Adipocyte (in vitro differentiated cells): ENCODE measurements at regions not wholly inside any gene's neighbourhood (a gene's known extent, or its start where the extent isn't known, plus 50 kb on each side); places are given as distances from the start of the nearest gene placed in this dataset.
A peak's percentile ranks its signal among the peaks of the same experiment; 100 is the strongest.

Source experiments
- DNase-seq: peaks from one replicate; pipeline ENCODE4 v3.0.0-alpha.2; 2015; ENCODE audit warnings: low read depth
- H3K27me3 ChIP-seq: replicated peaks from 2 replicates; pipeline ENCODE4 v1.7.0; 2013; ENCODE audit warnings: mild to moderate bottlenecking, low read length, moderate library complexity; ENCODE audit not compliant: control insufficient read depth, insufficient read depth
- H3K36me3 ChIP-seq: 2 replicates; pipeline ENCODE4 v1.7.0; 2013; ENCODE audit warnings: low read length, mild to moderate bottlenecking, moderate library complexity; ENCODE audit not compliant: control insufficient read depth, insufficient read depth, severe bottlenecking
- H3K4me1 ChIP-seq: 2 replicates; pipeline ENCODE4 v1.7.0; 2013; ENCODE audit warnings: mild to moderate bottlenecking, low read length, moderate library complexity; ENCODE audit not compliant: control insufficient read depth, insufficient read depth
- H3K4me3 ChIP-seq: 2 replicates; pipeline ENCODE4 v1.7.0; 2013; ENCODE audit warnings: mild to moderate bottlenecking, low read length, moderate library complexity
- H3K9ac ChIP-seq: 2 replicates; pipeline ENCODE4 v1.7.0; 2013; ENCODE audit warnings: mild to moderate bottlenecking, low read length, moderate library complexity
- H3K9me3 ChIP-seq: 2 replicates; pipeline ENCODE4 v1.7.0; 2013; ENCODE audit warnings: mild to moderate bottlenecking, low read length, moderate library complexity; ENCODE audit not compliant: control insufficient read depth

- H3K27me3 ChIP-seq: no peaks in the 10 kb centered on the region
- no peaks in the 10 kb centered on the region for H3K9me3 ChIP-seq
- H3K4me3 ChIP-seq: no peak overlapping the region
- H3K4me1 ChIP-seq: peaks cover 10% of the 10 kb centered on the region
- no peaks in the 10 kb centered on the region for H3K36me3 ChIP-seq
- peak; percentile 52 for DNase-seq
- H3K9ac ChIP-seq: no peak overlapping the region
Observed at GRCh38 chr11:109864151-109864661, 229.0 kb upstream of the ZC3H12C start.

- H3K27me3 ChIP-seq: no peaks in the 10 kb centered on the region
- H3K36me3 ChIP-seq: no peaks in the 10 kb centered on the region
- H3K4me3 ChIP-seq: no peak overlapping the region
- DNase-seq: peak; percentile 69
- peaks cover 10% of the 10 kb centered on the region for H3K4me1 ChIP-seq
- H3K9ac ChIP-seq: no peak overlapping the region
- no peaks in the 10 kb centered on the region for H3K9me3 ChIP-seq
Observed at GRCh38 chr11:109864834-109865547, 228.2 kb upstream of the ZC3H12C start.

- Histone ChIP-seq H3K9me3 (no peaks in the 10 kb centered on the region), H3K4me1 (peaks cover 10% of the 10 kb centered on the region), H3K36me3 (no peaks in the 10 kb centered on the region), H3K9ac (no peak overlapping the region), H3K4me3 (no peak overlapping the region), H3K27me3 (no peaks in the 10 kb centered on the region)
- no peak for DNase-seq
Observed at GRCh38 chr11:109865548-109866186, 227.5 kb upstream of the ZC3H12C start.

GRCh38 chr11:109867784-109868183 is 225.4 kb upstream of the ZC3H12C start:
- no peak for DNase-seq
- no peaks in the 10 kb centered on the region for H3K27me3 ChIP-seq
- H3K9me3 ChIP-seq: peaks cover 4% of the 10 kb centered on the region
- peaks cover 10% of the 10 kb centered on the region for H3K4me1 ChIP-seq
- H3K9ac ChIP-seq: no peak overlapping the region
- no peaks in the 10 kb centered on the region for H3K36me3 ChIP-seq
- no peak overlapping the region for H3K4me3 ChIP-seq

GRCh38 chr11:109869536-109869935 is 223.7 kb upstream of the ZC3H12C start:
- H3K27me3 ChIP-seq: no peaks in the 10 kb centered on the region
- H3K4me3 ChIP-seq: no peak overlapping the region
- H3K36me3 ChIP-seq: no peaks in the 10 kb centered on the region
- no peak for DNase-seq
- H3K9ac ChIP-seq: no peak overlapping the region
- H3K4me1 ChIP-seq: peaks cover 8% of the 10 kb centered on the region
- peaks cover 6% of the 10 kb centered on the region for H3K9me3 ChIP-seq

GRCh38 chr11:109870297-109870696 is 222.9 kb upstream of the ZC3H12C start:
- Histone ChIP-seq H3K4me3 (no peak overlapping the region), H3K4me1 (peaks cover under 1% of the 10 kb centered on the region), H3K27me3 (no peaks in the 10 kb centered on the region), H3K36me3 (no peaks in the 10 kb centered on the region), H3K9me3 (peaks cover 6% of the 10 kb centered on the region), H3K9ac (no peak overlapping the region)
- DNase-seq: no peak

- no peaks in the 10 kb centered on the region for H3K4me1 ChIP-seq
- H3K9me3 ChIP-seq: peaks cover 6% of the 10 kb centered on the region
- no peak for DNase-seq
- no peaks in the 10 kb centered on the region for H3K36me3 ChIP-seq
- no peak overlapping the region for H3K9ac ChIP-seq
- no peak overlapping the region for H3K4me3 ChIP-seq
- H3K27me3 ChIP-seq: no peaks in the 10 kb centered on the region
Observed at GRCh38 chr11:109877043-109877442, 216.1 kb upstream of the ZC3H12C start.

GRCh38 chr11:109884501-109884900 is 208.7 kb upstream of the ZC3H12C start:
- Histone ChIP-seq H3K36me3 (no peaks in the 10 kb centered on the region), H3K4me3 (no peak overlapping the region), H3K4me1 (no peaks in the 10 kb centered on the region), H3K9ac (no peak overlapping the region), H3K27me3 (peaks cover 3% of the 10 kb centered on the region), H3K9me3 (no peaks in the 10 kb centered on the region)
- DNase-seq: no peak

GRCh38 chr11:109885006-109885405 is 208.2 kb upstream of the ZC3H12C start:
- Histone ChIP-seq H3K4me3 (no peak overlapping the region), H3K9me3 (no peaks in the 10 kb centered on the region)
- DNase-seq: no peak

GRCh38 chr11:109892321-109892794 is 200.8 kb upstream of the ZC3H12C start:
- H3K27me3 ChIP-seq: peaks cover 5% of the 10 kb centered on the region
- no peaks in the 10 kb centered on the region for H3K36me3 ChIP-seq
- H3K4me3 ChIP-seq: no peak overlapping the region
- no peaks in the 10 kb centered on the region for H3K4me1 ChIP-seq
- no peak overlapping the region for H3K9ac ChIP-seq
- DNase-seq: no peak
- no peaks in the 10 kb centered on the region for H3K9me3 ChIP-seq

More at GRCh38 chr11:109885006-109885405, 208.2 kb upstream of the ZC3H12C start:
- no peaks in the 10 kb centered on the region for H3K36me3 ChIP-seq
- H3K27me3 ChIP-seq: peaks cover 5% of the 10 kb centered on the region
- H3K9ac ChIP-seq: no peak overlapping the region
- no peaks in the 10 kb centered on the region for H3K4me1 ChIP-seq

- DNase-seq: no peak
- H3K36me3 ChIP-seq: no peaks in the 10 kb centered on the region
- H3K4me1 ChIP-seq: no peaks in the 10 kb centered on the region
- H3K9ac ChIP-seq: no peak overlapping the region
- peaks cover 5% of the 10 kb centered on the region for H3K27me3 ChIP-seq
- no peak overlapping the region for H3K4me3 ChIP-seq
- H3K9me3 ChIP-seq: peaks cover 16% of the 10 kb centered on the region
Observed at GRCh38 chr11:109894242-109894641, 198.9 kb upstream of the ZC3H12C start.
